Pancreas (tissue), 10 donors: ENCODE measurements at regions not wholly inside any gene's neighbourhood (a gene's known extent, or its start where the extent isn't known, plus 50 kb on each side); places are given as distances from the start of the nearest gene placed in this dataset.
"Not testable (repeated sequence)": the region's sequence is repeated elsewhere in the genome, so short reads cannot be mapped to it uniquely, and the experiment has no call there.

ENCODE experiments used
- ATAC-seq, 4 donors: fragments of 200-7000 bp; cut with Tn5 transposase; one replicate each; pipeline versions ENCODE4 v1.8.0 to v1.9.1; 2020; ENCODE audit warnings: mild to moderate bottlenecking in 4 of 4, moderate library complexity in 4 of 4
- DNase-seq, 6 donors: peaks; one replicate each; pipeline ENCODE4 v3.0.0-alpha.2; 2020
- FAIRE-seq: peaks from 2 replicates; lab custom pipeline; 2012; peaks lifted over from hg19 to GRCh38; lab: Jason Lieb, UNC
- H3K27ac ChIP-seq, 4 donors: fragments of 200-600 bp; sonication (generic); 1 replicate in 3 of 4; 2 replicates in 1 of 4; pipeline versions ENCODE4 v1.5.0 to v1.8.0; 2020
- H3K27me3 ChIP-seq, 4 donors: fragments of 200-600 bp; one replicate each; pipeline ENCODE4 v1.8.0; 2021
- H3K36me3 ChIP-seq, 3 donors: fragments of 200-600 bp; sonication (generic) in 1 of 3; one replicate each; pipeline versions ENCODE4 v1.5.0 to v1.8.0; 2020 to 2021
- H3K4me1 ChIP-seq, 3 donors: fragments of 200-600 bp; one replicate each; pipeline ENCODE4 v1.8.0; 2021
- H3K4me3 ChIP-seq, 4 donors: fragments of 200-600 bp; sonication (generic) in 2 of 4; one replicate each; pipeline versions ENCODE4 v1.5.0 to v1.8.0; 2020 to 2021
- H3K9me3 ChIP-seq, 4 donors: fragments of 200-600 bp; one replicate each; pipeline ENCODE4 v1.8.0; 2021
- WGBS, 2 donors: extraction: QIAGEN DNeasy Blood & Tissue Kit; methylation state at CpG; one replicate each; pipeline ENCODE4 v1.1.7; 2013; 5-methylcytosine and 5-hydroxymethylcytosine counted together
- intact Hi-C, 3 donors: fragments of 100-400 bp; cut with DNase I; formaldehyde crosslinking; loops; one replicate each; pipeline versions ENCODE4 v1.11.1 to v1.14.2; 2022
- TF ChIP-seq, protein P1 (sequence below), 4 donors: fragments of 200-600 bp; sonication (generic) in 3 of 4; IDR thresholded peaks; one replicate each; pipeline versions ENCODE4 v1.5.0 to v1.8.0; 2021; ENCODE audit warnings: antibody characterized with exemption in 4 of 4
- donor health status: healthy with polysubstance abuse.
- donor health status: DM: no; HTN: no; CAD: no; lungs with moderate emphysema.
- donor health status: DM: no; HTN: no; CAD: no.
- donor health status: control.
- donor health status: control.
- donor health status: Bipolar disorder and iron deficiency.
- donor health status: DM: yes; HTN: yes; CAD: no.
- donor health status: DM: no; HTN: no; CAD: no.
- donor health status: DM: no; HTN: no; CAD: no.
- donor health status: DM: yes; HTN: yes; CAD: no.

DNA sequence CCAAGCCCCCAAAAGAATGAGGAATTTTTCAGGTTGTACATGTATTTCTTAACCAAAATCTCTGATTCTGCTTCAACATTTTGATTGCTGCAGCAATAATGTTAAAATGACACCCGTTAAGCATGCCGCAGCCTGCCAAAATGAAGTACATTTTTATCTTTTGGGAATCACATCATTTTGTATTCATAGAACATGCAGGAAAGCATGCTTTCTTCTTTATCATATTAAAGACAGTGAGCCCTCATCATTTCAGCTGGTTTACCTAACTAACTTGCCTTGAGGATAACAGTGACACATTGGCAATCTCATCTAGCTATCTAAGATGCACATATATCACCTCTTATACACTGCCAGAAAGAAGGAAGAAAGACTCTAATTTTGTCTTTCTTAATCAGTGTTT, 299.2 kb downstream of the LTN1 start:
- no peaks in the 10 kb centered on the region for H3K9me3 ChIP-seq
- TF ChIP-seq, protein P1, sequence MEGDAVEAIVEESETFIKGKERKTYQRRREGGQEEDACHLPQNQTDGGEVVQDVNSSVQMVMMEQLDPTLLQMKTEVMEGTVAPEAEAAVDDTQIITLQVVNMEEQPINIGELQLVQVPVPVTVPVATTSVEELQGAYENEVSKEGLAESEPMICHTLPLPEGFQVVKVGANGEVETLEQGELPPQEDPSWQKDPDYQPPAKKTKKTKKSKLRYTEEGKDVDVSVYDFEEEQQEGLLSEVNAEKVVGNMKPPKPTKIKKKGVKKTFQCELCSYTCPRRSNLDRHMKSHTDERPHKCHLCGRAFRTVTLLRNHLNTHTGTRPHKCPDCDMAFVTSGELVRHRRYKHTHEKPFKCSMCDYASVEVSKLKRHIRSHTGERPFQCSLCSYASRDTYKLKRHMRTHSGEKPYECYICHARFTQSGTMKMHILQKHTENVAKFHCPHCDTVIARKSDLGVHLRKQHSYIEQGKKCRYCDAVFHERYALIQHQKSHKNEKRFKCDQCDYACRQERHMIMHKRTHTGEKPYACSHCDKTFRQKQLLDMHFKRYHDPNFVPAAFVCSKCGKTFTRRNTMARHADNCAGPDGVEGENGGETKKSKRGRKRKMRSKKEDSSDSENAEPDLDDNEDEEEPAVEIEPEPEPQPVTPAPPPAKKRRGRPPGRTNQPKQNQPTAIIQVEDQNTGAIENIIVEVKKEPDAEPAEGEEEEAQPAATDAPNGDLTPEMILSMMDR (IDR thresholded peaks at IDR 0.05), result no peak
- H3K27me3 ChIP-seq, result no peaks in the 10 kb centered on the region
- no peaks in the 10 kb centered on the region for H3K36me3 ChIP-seq
- intact Hi-C loops, result no loop called here
- no peaks in the 10 kb centered on the region for H3K4me1 ChIP-seq
- H3K27ac ChIP-seq, result no peak overlapping the region
- no peak for FAIRE-seq
- ATAC-seq, result no peak
- 89 to 99% methylated on average over 2 of the region's 2 CpGs for WGBS, 2 donors
- no peak overlapping the region for H3K4me3 ChIP-seq
- no peak for DNase-seq

DNA sequence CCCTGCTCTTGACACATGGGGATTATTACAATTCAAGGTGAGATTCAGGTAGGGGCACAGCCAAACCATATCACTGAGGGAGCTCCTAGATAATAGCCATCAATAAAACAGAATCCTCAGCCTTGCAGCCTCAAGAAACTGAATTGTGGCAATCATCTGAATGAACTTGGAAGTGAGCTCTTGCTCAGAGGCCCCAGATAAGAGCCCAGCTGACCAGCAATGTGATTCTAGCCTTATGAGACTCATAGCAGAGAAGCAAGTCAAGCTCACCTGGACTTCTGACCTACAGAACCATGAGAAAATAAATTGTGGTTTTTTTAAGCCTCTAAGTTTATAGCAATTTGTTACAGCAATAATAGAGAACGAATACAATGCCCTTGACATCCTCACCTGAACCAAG, 302.5 kb downstream of the LTN1 start:
- ATAC-seq, result no peak
- TF ChIP-seq, protein P1 (IDR thresholded peaks at IDR 0.05), result no peak
- H3K4me3 ChIP-seq, result no peak overlapping the region
- no peaks in the 10 kb centered on the region for H3K9me3 ChIP-seq
- intact Hi-C loops, result no loop called here
- no peaks in the 10 kb centered on the region for H3K36me3 ChIP-seq
- H3K27ac ChIP-seq, result no peak overlapping the region
- 54 to 56% methylated on average over 1 of the region's 1 CpG for WGBS, 2 donors
- H3K27me3 ChIP-seq, result no peaks in the 10 kb centered on the region
- no peak for DNase-seq
- FAIRE-seq, result no peak
- no peaks in the 10 kb centered on the region for H3K4me1 ChIP-seq

DNA sequence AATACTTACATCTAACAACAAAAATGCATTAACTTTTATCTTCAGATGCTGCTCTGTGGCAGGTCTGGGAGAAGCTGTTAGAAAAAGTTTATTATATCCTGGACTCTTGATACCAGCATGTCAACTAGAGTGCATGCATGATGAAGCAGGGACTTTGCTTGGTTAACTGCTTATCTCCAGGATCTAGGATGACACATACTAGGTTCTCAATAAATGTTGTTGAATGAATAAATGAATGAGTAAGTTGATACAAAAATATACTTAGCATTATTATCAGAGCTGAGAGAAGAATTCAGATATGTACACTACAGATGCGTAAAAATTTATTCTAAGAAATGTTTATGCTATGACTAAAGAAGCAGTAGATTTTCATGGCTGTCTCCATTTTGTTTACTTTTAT, 304.3 kb downstream of the LTN1 start:
- ATAC-seq (no peak), FAIRE-seq (no peak), DNase-seq (no peak)
- H3K4me3 ChIP-seq, result no peak overlapping the region
- 97% methylated on average over 1 of the region's 1 CpG for WGBS, 2 donors
- H3K27me3 ChIP-seq, result no peaks in the 10 kb centered on the region
- H3K4me1 ChIP-seq, result no peaks in the 10 kb centered on the region
- H3K9me3 ChIP-seq, result no peaks in the 10 kb centered on the region
- H3K27ac ChIP-seq, result no peak overlapping the region
- intact Hi-C loops, result no loop called here
- TF ChIP-seq, protein P1 (IDR thresholded peaks at IDR 0.05), result no peak
- H3K36me3 ChIP-seq, result no peaks in the 10 kb centered on the region

DNA sequence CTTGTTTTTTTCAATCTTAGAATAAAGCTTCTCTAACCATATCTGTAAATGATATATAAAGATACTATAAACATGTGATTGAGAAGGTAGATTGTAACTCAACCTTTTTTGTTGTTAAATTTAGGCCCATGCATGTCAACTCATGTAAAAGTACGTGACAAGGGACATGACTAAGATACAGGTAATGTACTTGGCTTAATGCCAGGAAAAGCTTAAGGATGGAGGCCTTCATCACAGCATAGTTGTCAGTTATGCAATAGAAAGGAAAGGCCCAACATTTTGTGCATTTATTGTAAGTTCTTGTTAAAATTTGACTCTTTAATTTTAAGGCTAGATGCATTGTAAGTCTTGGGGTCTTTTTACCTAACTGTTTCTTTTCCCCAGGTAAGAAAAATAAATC, 305.1 kb downstream of the LTN1 start:
- Histone ChIP-seq H3K4me1 (no peaks in the 10 kb centered on the region), H3K27me3 (no peaks in the 10 kb centered on the region), H3K36me3 (no peaks in the 10 kb centered on the region), H3K9me3 (no peaks in the 10 kb centered on the region), H3K27ac (no peak overlapping the region), H3K4me3 (no peak overlapping the region)
- TF ChIP-seq, protein P1 (IDR thresholded peaks at IDR 0.05), result no peak
- WGBS, 2 donors, result 85 to 92% methylated on average over 1 of the region's 1 CpG
- intact Hi-C loops, result no loop called here
- FAIRE-seq (no peak), ATAC-seq (no peak), DNase-seq (no peak)

DNA sequence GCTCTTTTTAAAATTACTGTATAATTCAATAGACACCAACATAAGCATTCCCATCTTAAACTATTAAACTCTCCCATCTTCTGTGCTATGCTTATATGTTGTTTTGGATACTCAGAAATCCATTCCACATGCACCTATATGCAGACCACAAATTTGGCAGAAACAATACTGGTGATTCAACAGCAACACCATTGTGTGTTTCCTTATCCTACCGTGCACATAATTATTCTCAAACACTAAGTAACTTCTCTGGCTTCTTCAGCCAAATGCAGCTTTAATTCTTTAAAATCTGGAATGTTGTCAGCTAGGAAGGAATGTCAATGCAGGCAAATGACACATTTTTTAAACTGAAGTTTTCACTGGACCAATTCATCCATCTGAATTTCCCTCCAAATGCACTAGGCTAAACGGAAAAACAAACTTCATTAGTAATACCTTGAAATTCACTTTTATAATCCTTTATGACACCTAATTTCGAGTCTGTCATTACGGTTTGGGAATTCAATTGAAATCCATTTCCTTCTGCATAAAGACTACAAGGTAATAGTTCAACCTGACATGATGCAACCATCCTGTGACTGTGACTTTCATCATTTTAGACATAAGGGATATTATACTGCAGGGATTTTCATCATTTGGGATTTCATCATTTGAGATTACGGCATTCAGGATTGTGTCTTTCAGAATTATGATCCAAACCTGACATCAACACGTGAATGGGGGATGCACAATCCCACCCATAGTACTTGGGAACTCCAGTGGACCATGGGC, 308.5 kb downstream of the LTN1 start:
- FAIRE-seq, result no peak
- H3K9me3 ChIP-seq, result no peaks in the 10 kb centered on the region
- TF ChIP-seq, protein P1 (IDR thresholded peaks at IDR 0.05), result no peak
- H3K4me1 ChIP-seq, result no peaks in the 10 kb centered on the region
- H3K4me3 ChIP-seq, result no peak overlapping the region
- 59 to 76% methylated on average over 6 of the region's 6 CpGs for WGBS, 2 donors
- no peak for ATAC-seq
- intact Hi-C loops, result no loop called here
- H3K36me3 ChIP-seq, result no peaks in the 10 kb centered on the region
- DNase-seq, result no peak
- H3K27me3 ChIP-seq, result no peaks in the 10 kb centered on the region
- H3K27ac ChIP-seq, result no peak overlapping the region

DNA sequence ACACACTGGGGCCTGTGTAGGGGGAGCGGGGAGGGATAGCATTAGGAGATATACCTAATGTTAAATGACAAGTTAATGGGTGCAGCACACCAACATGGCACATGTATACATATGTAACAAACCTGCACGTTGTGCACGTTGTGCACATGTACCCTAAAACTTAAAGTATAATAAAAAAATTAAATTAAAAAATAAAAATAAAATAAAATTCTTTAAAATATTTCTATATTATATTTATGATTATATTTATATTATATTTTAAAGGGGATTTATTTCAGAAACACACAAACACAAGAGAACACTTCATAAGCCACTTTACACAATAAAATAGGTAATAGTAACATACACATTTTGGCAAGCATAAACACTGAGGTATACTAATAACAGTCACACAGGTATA, 309.8 kb downstream of the LTN1 start:
- H3K27ac ChIP-seq, intact Hi-C loops, FAIRE-seq, H3K9me3 ChIP-seq, H3K4me1 ChIP-seq, DNase-seq, ATAC-seq, H3K27me3 ChIP-seq, H3K36me3 ChIP-seq, H3K4me3 ChIP-seq: not testable (repeated sequence)
- WGBS, 2 donors, result 94 to 100% methylated on average over 3 of the region's 3 CpGs

DNA sequence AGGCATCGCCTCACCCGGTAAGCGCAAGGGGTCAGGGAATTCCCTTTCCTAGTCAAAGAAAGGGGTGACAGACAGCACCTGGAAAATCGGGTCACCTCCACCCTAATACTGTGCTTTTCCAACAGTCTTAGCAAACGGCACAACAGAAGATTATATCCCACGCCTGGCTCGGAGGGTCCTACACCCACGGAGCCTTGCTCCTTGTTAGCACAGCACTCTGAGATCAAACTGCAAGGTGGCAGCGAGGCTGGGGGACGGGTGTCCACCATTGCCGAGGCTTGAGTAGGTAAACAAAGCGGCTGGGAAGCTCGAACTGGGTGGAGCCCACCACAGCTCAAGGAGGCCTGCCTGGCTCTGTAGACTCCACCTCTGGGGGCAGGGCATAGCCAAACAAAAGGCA, 315.6 kb downstream of the LTN1 start:
- H3K27me3 ChIP-seq, intact Hi-C loops, H3K4me3 ChIP-seq, H3K27ac ChIP-seq, ATAC-seq, H3K4me1 ChIP-seq, H3K36me3 ChIP-seq, FAIRE-seq, H3K9me3 ChIP-seq: not testable (repeated sequence)
- DNase-seq, result peak in 1 of 6 donors; percentile 35
- 82 to 87% methylated on average over 13 of the region's 13 CpGs for WGBS, 2 donors
